ENCODE measurements at regions not wholly inside any gene's neighbourhood (a gene's known extent, or its start where the extent isn't known, plus 50 kb on each side); places are given as distances from the start of the nearest gene placed in this dataset.

DNA sequence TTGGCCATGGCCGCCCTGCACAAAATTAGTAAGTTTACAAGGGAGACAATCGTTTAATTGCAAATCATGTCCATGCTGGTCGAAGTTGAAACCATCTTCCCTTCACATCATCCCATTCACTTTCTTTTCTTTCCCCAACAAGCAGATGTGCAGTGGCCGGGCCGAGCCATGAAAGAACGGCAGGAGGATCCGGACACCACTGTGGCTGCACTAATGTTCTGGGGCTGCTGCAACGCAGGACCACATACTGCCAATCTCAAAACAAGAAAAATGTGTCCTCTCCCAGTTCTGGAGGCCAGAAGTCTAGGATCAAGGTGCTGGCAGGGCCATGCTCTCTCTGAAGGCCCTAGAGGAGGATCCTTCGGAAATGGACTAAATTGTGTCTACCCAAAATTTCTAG, 227.4 kb upstream of the MYT1L start:
- no peaks in the 10 kb centered on the region for H3K36me3 ChIP-seq (ENCODE audit: insufficient read depth, low read length)
- Mint-ChIP-seq H3K27ac (peak overlapping the region in 1 of 8 donors; percentile 74), H3K36me3 (peaks cover 0 to 2% (median 0%) of the 10 kb centered on the region in 3 donors), H3K27me3 (peaks cover 0 to 4% of the 10 kb centered on the region in 2 donors), H3K9me3 (peaks cover 4 to 21% (median 12%) of the 10 kb centered on the region in 5 donors), H3K4me3 (no peak overlapping the region), H3K4me1 (no peaks in the 10 kb centered on the region)
- no peaks in the 10 kb centered on the region for H3K9me3 ChIP-seq (ENCODE audit: low read length)
- ChIA-PET POLR2A (no interaction called here), CTCF (no interaction called here)
- no peak for DNase-seq
- no peak overlapping the region for H3K27ac ChIP-seq (ENCODE audit: low read depth, low read length)
- no peaks in the 10 kb centered on the region for H3K27me3 ChIP-seq (ENCODE audit: insufficient read depth, low read length, poor library complexity, severe bottlenecking)
- H3K4me3 ChIP-seq (ENCODE audit: low read length) = no peak overlapping the region
- no peaks in the 10 kb centered on the region for H3K4me1 ChIP-seq (ENCODE audit: insufficient read depth, low read length)

GRCh38 chr2:2557475-2557874, 226.4 kb upstream of the MYT1L start:
- ChIA-PET POLR2A (no interaction called here), CTCF (no interaction called here)
- peaks cover 0 to 2% (median 0%) of the 10 kb centered on the region in 3 donors for H3K36me3 Mint-ChIP-seq
- no peak overlapping the region for H3K27ac ChIP-seq (ENCODE audit: low read depth, low read length)
- peaks cover 0 to 4% of the 10 kb centered on the region in 2 donors for H3K27me3 Mint-ChIP-seq
- H3K9me3 ChIP-seq (ENCODE audit: low read length) = no peaks in the 10 kb centered on the region
- no peaks in the 10 kb centered on the region for H3K4me1 ChIP-seq (ENCODE audit: insufficient read depth, low read length)
- no peaks in the 10 kb centered on the region for H3K36me3 ChIP-seq (ENCODE audit: insufficient read depth, low read length)
- H3K4me1 Mint-ChIP-seq = no peaks in the 10 kb centered on the region
- no peak overlapping the region for H3K4me3 Mint-ChIP-seq
- peak in 1 of 5 donors; percentile 56 for DNase-seq
- H3K27ac Mint-ChIP-seq = no peak overlapping the region
- H3K27me3 ChIP-seq (ENCODE audit: insufficient read depth, low read length, poor library complexity, severe bottlenecking) = no peaks in the 10 kb centered on the region
- no peak overlapping the region for H3K4me3 ChIP-seq (ENCODE audit: low read length)
- H3K9me3 Mint-ChIP-seq = peaks cover 12 to 26% (median 19%) of the 10 kb centered on the region in 5 donors

DNA sequence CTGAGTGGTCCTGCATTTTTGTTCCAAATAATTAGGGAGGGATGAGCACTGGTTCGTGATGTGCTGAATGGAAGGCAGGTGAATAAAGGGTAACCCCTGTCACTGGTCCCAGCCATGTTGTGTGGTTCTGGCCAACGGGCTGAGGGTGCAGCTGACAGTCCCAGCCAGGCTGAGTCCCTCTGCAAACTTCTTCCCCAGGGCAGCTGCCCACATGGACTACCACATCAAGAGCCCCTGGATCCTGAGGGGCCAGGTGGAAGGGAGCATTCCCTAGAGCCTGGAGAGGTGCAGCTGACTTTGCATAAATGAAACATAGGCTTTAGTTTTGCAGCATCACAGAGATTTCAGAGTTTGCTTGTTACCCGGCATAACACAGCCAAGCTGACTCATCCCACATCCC, 219.8 kb upstream of the MYT1L start:
- H3K27ac Mint-ChIP-seq = no peak overlapping the region
- H3K36me3 Mint-ChIP-seq = no peaks in the 10 kb centered on the region
- peaks cover 0 to 7% of the 10 kb centered on the region in 2 donors for H3K27me3 Mint-ChIP-seq
- peaks cover 19 to 26% (median 21%) of the 10 kb centered on the region in 5 donors for H3K9me3 Mint-ChIP-seq
- H3K4me1 Mint-ChIP-seq = no peaks in the 10 kb centered on the region
- DNase-seq = no peak
- Histone ChIP-seq H3K4me3 (ENCODE audit: low read length) (no peak overlapping the region), H3K4me1 (ENCODE audit: insufficient read depth, low read length) (no peaks in the 10 kb centered on the region), H3K9me3 (ENCODE audit: low read length) (no peaks in the 10 kb centered on the region), H3K27ac (ENCODE audit: low read depth, low read length) (no peak overlapping the region), H3K27me3 (ENCODE audit: insufficient read depth, low read length, poor library complexity, severe bottlenecking) (no peaks in the 10 kb centered on the region), H3K36me3 (ENCODE audit: insufficient read depth, low read length) (no peaks in the 10 kb centered on the region)
- H3K4me3 Mint-ChIP-seq = no peak overlapping the region
- ChIA-PET CTCF (no interaction called here), POLR2A (no interaction called here)

DNA sequence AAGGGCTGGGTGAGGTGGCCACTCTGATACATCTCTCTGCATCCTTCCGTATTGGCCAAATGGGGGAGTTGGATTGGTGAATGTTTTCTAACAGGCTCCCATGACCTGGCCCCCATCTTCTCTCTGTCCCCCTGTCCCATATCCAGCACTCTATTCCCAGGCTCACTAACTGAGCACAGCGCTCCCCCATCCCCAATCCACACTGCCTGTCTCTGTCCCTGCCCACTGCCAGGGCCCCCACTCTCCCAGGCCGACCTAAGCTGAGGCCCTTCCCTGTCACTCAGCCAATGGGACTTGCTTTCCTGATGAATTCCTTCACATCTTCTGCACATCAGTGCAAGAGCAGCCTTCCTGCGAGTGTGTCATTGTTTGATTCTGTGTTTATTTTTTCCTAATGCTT, 216.8 kb upstream of the MYT1L start:
- peaks cover 0 to 7% of the 10 kb centered on the region in 2 donors for H3K27me3 Mint-ChIP-seq
- no peaks in the 10 kb centered on the region for H3K36me3 Mint-ChIP-seq
- peaks cover 10 to 14% (median 13%) of the 10 kb centered on the region in 5 donors for H3K9me3 Mint-ChIP-seq
- DNase-seq = no peak
- no peak overlapping the region for H3K4me3 Mint-ChIP-seq
- ChIA-PET CTCF (no interaction called here), POLR2A (no interaction called here)
- no peaks in the 10 kb centered on the region for H3K36me3 ChIP-seq (ENCODE audit: insufficient read depth, low read length)
- H3K4me3 ChIP-seq (ENCODE audit: low read length) = no peak overlapping the region
- H3K4me1 Mint-ChIP-seq = no peaks in the 10 kb centered on the region
- no peaks in the 10 kb centered on the region for H3K9me3 ChIP-seq (ENCODE audit: low read length)
- H3K4me1 ChIP-seq (ENCODE audit: insufficient read depth, low read length) = no peaks in the 10 kb centered on the region
- no peak overlapping the region for H3K27ac ChIP-seq (ENCODE audit: low read depth, low read length)
- no peak overlapping the region for H3K27ac Mint-ChIP-seq
- H3K27me3 ChIP-seq (ENCODE audit: insufficient read depth, low read length, poor library complexity, severe bottlenecking) = no peaks in the 10 kb centered on the region

DNA sequence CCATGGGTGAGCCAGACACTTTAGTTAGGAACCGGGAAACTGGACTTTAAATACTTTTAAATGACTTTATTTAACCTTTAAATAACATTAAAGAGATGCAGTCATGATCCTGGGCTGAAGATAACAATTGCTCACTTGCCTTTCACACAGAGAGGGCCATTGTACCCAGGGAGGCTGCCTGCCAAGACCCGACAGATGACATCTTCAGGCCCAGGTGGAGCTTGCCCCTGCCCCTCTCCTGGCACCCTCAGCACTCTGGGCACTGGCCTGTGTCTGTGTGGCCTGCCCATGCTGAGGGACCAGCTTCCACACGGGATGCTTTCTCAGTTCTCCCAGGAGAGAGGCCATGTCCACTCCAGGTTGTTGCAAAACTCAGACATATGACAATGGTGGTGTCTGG, 216.4 kb upstream of the MYT1L start:
- no peaks in the 10 kb centered on the region for H3K4me1 Mint-ChIP-seq
- DNase-seq = no peak
- CTCF ChIA-PET = no interaction called here
- peaks cover 0 to 7% of the 10 kb centered on the region in 2 donors for H3K27me3 Mint-ChIP-seq
- POLR2A ChIA-PET = no interaction called here
- H3K9me3 ChIP-seq (ENCODE audit: low read length) = no peaks in the 10 kb centered on the region
- H3K36me3 Mint-ChIP-seq = no peaks in the 10 kb centered on the region
- no peaks in the 10 kb centered on the region for H3K4me1 ChIP-seq (ENCODE audit: insufficient read depth, low read length)
- H3K27me3 ChIP-seq (ENCODE audit: insufficient read depth, low read length, poor library complexity, severe bottlenecking) = no peaks in the 10 kb centered on the region
- no peak overlapping the region for H3K27ac ChIP-seq (ENCODE audit: low read depth, low read length)
- no peak overlapping the region for H3K4me3 Mint-ChIP-seq
- no peak overlapping the region for H3K27ac Mint-ChIP-seq
- H3K4me3 ChIP-seq (ENCODE audit: low read length) = no peak overlapping the region
- H3K36me3 ChIP-seq (ENCODE audit: insufficient read depth, low read length) = no peaks in the 10 kb centered on the region
- peaks cover 8 to 11% (median 11%) of the 10 kb centered on the region in 5 donors for H3K9me3 Mint-ChIP-seq

- peaks cover 0 to 11% (median 3%) of the 10 kb centered on the region in 5 donors for H3K9me3 Mint-ChIP-seq
- H3K27ac ChIP-seq (ENCODE audit: low read depth, low read length) = no peak overlapping the region
- POLR2A ChIA-PET = no interaction called here
- H3K27me3 Mint-ChIP-seq = peaks cover under 1 to 7% of the 10 kb centered on the region in 2 donors
- no peak for DNase-seq
- H3K36me3 ChIP-seq (ENCODE audit: insufficient read depth, low read length) = no peaks in the 10 kb centered on the region
- no peaks in the 10 kb centered on the region for H3K4me1 ChIP-seq (ENCODE audit: insufficient read depth, low read length)
- H3K4me1 Mint-ChIP-seq = no peaks in the 10 kb centered on the region
- no peak overlapping the region for H3K27ac Mint-ChIP-seq
- H3K4me3 Mint-ChIP-seq = no peak overlapping the region
- no peak overlapping the region for H3K4me3 ChIP-seq (ENCODE audit: low read length)
- CTCF ChIA-PET = no interaction called here
- H3K36me3 Mint-ChIP-seq = no peaks in the 10 kb centered on the region
- no peaks in the 10 kb centered on the region for H3K27me3 ChIP-seq (ENCODE audit: insufficient read depth, low read length, poor library complexity, severe bottlenecking)
- H3K9me3 ChIP-seq (ENCODE audit: low read length) = no peaks in the 10 kb centered on the region
Observed at GRCh38 chr2:2546046-2546445, 215.0 kb upstream of the MYT1L start.

DNA sequence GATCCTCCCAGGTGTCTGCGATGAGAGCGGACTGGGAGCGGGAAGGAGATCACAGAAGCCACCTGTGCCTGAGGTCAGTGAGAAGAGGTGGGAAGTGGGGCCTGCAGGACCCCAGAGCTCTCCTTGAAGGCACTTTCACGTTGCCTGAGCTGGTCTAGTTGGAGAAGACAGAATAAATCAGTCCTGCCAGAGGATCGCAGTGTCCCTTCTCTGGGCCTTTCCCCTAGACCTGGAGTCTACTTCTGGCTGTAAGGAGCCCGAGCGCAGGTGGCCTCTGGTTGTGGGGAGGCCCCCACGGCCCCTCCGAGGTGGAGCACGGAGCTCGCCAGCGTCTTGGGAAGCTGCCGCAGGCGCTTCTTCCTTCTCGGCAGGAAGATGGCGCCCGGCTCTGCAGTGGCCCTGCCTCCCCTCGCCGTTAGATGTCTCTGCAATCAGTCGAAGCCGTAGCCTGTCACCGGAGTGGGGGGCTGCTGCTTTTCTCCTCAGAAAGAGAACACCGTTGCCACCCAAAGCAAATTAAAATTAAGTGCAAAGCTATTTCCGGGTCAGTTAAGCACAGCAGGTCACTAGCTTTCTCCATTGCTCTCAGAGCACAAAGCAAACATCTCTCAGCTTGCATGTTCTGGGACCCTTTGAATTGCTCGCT, 212.0 kb upstream of the MYT1L start:
- H3K27ac ChIP-seq (ENCODE audit: low read depth, low read length) = no peak overlapping the region
- no peaks in the 10 kb centered on the region for H3K4me1 Mint-ChIP-seq
- no peak for DNase-seq
- peaks cover 0 to 2% (median 0%) of the 10 kb centered on the region in 3 donors for H3K36me3 Mint-ChIP-seq
- H3K4me1 ChIP-seq (ENCODE audit: insufficient read depth, low read length) = no peaks in the 10 kb centered on the region
- peaks cover 0 to 5% (median 0%) of the 10 kb centered on the region in 5 donors for H3K9me3 Mint-ChIP-seq
- ChIA-PET CTCF (no interaction called here), POLR2A (no interaction called here)
- peaks cover 8 to 10% of the 10 kb centered on the region in 2 donors for H3K27me3 Mint-ChIP-seq
- H3K4me3 Mint-ChIP-seq = no peak overlapping the region
- H3K4me3 ChIP-seq (ENCODE audit: low read length) = no peak overlapping the region
- no peaks in the 10 kb centered on the region for H3K9me3 ChIP-seq (ENCODE audit: low read length)
- no peaks in the 10 kb centered on the region for H3K27me3 ChIP-seq (ENCODE audit: insufficient read depth, low read length, poor library complexity, severe bottlenecking)
- H3K36me3 ChIP-seq (ENCODE audit: insufficient read depth, low read length) = no peaks in the 10 kb centered on the region
- H3K27ac Mint-ChIP-seq = no peak overlapping the region

- no peaks in the 10 kb centered on the region for H3K4me1 Mint-ChIP-seq
- ChIA-PET CTCF (no interaction called here), POLR2A (no interaction called here)
- H3K27me3 ChIP-seq (ENCODE audit: insufficient read depth, low read length, poor library complexity, severe bottlenecking) = no peaks in the 10 kb centered on the region
- H3K4me1 ChIP-seq (ENCODE audit: insufficient read depth, low read length) = no peaks in the 10 kb centered on the region
- H3K9me3 Mint-ChIP-seq = peaks cover 0 to 5% (median 0%) of the 10 kb centered on the region in 5 donors
- peaks cover 0 to 2% (median 0%) of the 10 kb centered on the region in 3 donors for H3K36me3 Mint-ChIP-seq
- H3K36me3 ChIP-seq (ENCODE audit: insufficient read depth, low read length) = no peaks in the 10 kb centered on the region
- H3K9me3 ChIP-seq (ENCODE audit: low read length) = no peaks in the 10 kb centered on the region
- H3K27me3 Mint-ChIP-seq = peaks cover 10 to 12% of the 10 kb centered on the region in 2 donors
- no peak for DNase-seq
- H3K27ac Mint-ChIP-seq = no peak overlapping the region
- H3K27ac ChIP-seq (ENCODE audit: low read depth, low read length) = no peak overlapping the region
- no peak overlapping the region for H3K4me3 Mint-ChIP-seq
- H3K4me3 ChIP-seq (ENCODE audit: low read length) = no peak overlapping the region
Observed at GRCh38 chr2:2542316-2542715, 211.2 kb upstream of the MYT1L start.
